ENCODE measurements at regions not wholly inside any gene's neighbourhood (a gene's known extent, or its start where the extent isn't known, plus 50 kb on each side); places are given as distances from the start of the nearest gene placed in this dataset.

DNA sequence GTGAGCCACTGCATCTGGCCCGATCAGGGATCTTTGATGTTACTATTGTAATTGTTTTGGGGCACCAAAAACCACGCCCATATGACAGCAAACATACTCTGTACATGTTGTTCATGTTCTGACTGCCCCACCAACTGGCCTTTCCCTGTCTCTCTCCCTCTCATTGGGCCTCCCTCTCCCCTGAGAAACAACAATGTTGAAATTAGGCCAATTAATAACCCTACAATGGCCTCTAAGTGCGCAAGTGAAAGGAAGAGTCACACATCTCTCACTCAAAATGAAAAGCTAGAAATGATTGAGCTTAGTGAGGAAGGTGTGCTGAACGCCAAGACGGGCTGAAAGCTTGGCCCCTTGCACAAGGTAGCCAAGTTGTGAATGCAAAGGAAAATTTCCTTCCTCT, 50.3 kb upstream of the SDK1 start:
- TF ChIP-seq, protein P1, sequence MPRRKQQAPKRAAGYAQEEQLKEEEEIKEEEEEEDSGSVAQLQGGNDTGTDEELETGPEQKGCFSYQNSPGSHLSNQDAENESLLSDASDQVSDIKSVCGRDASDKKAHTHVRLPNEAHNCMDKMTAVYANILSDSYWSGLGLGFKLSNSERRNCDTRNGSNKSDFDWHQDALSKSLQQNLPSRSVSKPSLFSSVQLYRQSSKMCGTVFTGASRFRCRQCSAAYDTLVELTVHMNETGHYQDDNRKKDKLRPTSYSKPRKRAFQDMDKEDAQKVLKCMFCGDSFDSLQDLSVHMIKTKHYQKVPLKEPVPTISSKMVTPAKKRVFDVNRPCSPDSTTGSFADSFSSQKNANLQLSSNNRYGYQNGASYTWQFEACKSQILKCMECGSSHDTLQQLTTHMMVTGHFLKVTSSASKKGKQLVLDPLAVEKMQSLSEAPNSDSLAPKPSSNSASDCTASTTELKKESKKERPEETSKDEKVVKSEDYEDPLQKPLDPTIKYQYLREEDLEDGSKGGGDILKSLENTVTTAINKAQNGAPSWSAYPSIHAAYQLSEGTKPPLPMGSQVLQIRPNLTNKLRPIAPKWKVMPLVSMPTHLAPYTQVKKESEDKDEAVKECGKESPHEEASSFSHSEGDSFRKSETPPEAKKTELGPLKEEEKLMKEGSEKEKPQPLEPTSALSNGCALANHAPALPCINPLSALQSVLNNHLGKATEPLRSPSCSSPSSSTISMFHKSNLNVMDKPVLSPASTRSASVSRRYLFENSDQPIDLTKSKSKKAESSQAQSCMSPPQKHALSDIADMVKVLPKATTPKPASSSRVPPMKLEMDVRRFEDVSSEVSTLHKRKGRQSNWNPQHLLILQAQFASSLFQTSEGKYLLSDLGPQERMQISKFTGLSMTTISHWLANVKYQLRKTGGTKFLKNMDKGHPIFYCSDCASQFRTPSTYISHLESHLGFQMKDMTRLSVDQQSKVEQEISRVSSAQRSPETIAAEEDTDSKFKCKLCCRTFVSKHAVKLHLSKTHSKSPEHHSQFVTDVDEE (CRISPR knock-in tag; IDR thresholded peaks at IDR 0.05): no peak
- TF ChIP-seq ZNF565 (CRISPR knock-in tag; conservative IDR thresholded peaks at IDR 0.05; ENCODE audit: low read depth) (no peak), PPARA (CRISPR knock-in tag; IDR thresholded peaks at IDR 0.05; ENCODE audit: borderline replicate concordance) (no peak), ESRRG (CRISPR knock-in tag; IDR thresholded peaks at IDR 0.05) (no peak), RARB (CRISPR knock-in tag; IDR thresholded peaks at IDR 0.05) (no peak), ZFP30 (CRISPR knock-in tag; IDR thresholded peaks at IDR 0.05) (no peak), CSDC2 (CRISPR knock-in tag; IDR thresholded peaks at IDR 0.05) (no peak)
- TF ChIP-seq, protein P2, sequence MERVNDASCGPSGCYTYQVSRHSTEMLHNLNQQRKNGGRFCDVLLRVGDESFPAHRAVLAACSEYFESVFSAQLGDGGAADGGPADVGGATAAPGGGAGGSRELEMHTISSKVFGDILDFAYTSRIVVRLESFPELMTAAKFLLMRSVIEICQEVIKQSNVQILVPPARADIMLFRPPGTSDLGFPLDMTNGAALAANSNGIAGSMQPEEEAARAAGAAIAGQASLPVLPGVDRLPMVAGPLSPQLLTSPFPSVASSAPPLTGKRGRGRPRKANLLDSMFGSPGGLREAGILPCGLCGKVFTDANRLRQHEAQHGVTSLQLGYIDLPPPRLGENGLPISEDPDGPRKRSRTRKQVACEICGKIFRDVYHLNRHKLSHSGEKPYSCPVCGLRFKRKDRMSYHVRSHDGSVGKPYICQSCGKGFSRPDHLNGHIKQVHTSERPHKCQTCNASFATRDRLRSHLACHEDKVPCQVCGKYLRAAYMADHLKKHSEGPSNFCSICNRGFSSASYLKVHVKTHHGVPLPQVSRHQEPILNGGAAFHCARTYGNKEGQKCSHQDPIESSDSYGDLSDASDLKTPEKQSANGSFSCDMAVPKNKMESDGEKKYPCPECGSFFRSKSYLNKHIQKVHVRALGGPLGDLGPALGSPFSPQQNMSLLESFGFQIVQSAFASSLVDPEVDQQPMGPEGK (CRISPR knock-in tag; IDR thresholded peaks at IDR 0.05; ENCODE audit: borderline replicate concordance): no peak

All from SK-N-SH treated with all-trans-retinoic acid at 6 μM for 48 hours (cell line).